UCSD-AML1 (cell line): ENCODE measurements at regions not wholly inside any gene's neighbourhood (a gene's known extent, or its start where the extent isn't known, plus 50 kb on each side); places are given as distances from the start of the nearest gene placed in this dataset.

Experiments
- DNase-seq: peaks from one replicate; lab custom pipeline; 2025; ENCODE audit not compliant: unreplicated experiment; lab: John Stamatoyannopoulos, UW

- no peak for DNase-seq
Measured at GRCh38 chr20:39473536-39473935, 511.4 kb downstream of the DHX35 start.

GRCh38 chr20:39468703-39469102 is 506.6 kb downstream of the DHX35 start:
- no peak for DNase-seq

GRCh38 chr20:39464238-39464637 is 502.1 kb downstream of the DHX35 start:
- no peak for DNase-seq

- no peak for DNase-seq
Measured at GRCh38 chr20:39462416-39462945, 500.3 kb downstream of the DHX35 start.

- DNase-seq, result no peak
Measured at GRCh38 chr20:39458452-39458851, 496.3 kb downstream of the DHX35 start.

DNA sequence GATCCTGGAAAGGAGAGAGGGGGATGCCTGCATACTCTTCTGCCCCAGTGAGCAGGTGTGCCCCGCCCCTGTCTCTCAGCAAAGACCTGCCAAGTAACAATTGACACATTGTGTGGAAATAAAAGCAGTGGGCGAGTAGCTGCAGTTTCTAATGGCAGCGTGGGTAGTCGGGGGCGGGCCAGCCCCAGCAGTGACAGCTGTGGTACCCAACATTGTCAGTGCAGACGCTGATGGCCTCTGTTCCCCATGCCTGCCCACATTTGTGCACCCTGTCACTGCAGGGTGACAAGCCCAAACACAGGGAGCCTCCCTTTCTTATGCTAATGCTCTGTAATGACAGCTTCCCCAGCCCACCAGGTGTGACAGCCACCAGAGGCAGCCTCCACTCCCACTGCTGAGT is 491.7 kb downstream of the DHX35 start:
- no peak for DNase-seq

DNA sequence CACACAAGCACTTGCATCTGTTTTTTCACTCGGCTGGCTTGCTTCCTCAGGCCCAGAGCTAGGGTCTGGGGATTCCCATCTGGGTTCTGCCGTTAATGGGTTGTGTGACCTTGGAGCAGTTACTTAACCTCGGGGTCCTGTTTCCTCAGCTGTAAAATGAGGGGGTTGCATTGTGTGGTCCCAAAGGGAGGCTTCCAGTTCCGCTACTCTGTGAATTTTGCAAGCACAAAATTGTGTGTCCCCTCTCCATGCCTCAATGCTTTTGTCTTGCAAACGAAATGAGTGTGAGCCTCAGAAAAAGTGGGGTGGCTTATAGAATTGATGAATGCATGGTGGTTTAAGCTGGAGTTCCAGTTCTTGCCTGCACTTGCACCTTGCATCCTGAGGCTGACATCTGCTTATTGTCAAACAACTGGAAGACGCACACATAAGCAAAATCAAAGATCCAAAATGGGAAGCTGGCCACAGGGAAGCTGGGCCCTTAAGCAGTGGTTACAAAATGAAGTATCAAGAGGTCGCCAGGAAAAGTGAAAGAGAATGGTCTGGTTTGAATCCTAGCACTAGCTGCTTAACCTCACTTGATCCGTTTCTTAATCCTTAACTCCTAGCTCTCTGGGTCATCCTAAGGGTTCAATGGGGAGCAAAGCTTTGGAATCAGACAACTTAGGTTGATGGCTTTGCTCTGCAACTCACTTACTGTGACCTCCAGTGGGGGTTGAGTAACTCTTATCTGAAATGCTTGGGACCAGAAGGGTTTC is 490.6 kb downstream of the DHX35 start:
- no peak for DNase-seq

GRCh38 chr20:39451386-39451785 is 489.2 kb downstream of the DHX35 start:
- DNase-seq, result no peak

GRCh38 chr20:39446397-39446796 is 484.3 kb downstream of the DHX35 start:
- no peak for DNase-seq

GRCh38 chr20:39445095-39445494 is 483.0 kb downstream of the DHX35 start:
- no peak for DNase-seq

- DNase-seq, result no peak
Measured at GRCh38 chr20:39433466-39433865, 471.3 kb downstream of the DHX35 start.

- DNase-seq, result no peak
Measured at GRCh38 chr20:39431091-39431880, 469.1 kb downstream of the DHX35 start.

GRCh38 chr20:39429726-39430125 is 467.6 kb downstream of the DHX35 start:
- no peak for DNase-seq

DNA sequence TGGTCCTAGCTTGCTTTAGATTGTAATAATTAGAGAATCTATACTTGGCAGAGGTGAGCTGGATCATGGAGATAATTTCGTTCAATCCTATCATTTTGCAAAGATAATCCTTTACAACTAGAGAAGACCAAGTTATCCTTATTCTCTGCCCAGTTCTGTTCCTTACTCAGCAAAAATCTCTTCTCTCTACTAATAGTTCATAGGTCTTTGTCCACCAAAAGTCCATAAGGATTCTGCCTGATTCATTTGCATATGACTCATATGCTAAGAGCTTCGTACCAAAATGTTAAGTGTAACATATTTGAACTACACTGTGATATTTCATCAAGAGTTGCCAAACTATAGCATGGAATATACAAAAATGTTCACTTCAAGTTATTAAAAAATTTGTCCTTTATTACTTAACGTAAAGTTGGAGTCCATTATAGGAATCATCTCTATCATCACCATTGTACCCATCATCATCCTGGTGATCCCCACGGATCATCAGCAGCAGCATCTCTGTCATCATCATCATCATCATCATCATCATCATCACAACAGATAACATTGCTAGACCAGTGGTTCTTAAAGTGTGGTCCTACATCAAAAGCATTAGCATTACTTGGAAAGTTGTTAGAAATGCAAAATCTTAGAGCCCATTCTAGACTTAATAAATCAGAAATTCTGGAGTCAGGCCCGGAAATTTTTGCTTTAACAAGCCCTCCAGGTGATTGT is 463.0 kb downstream of the DHX35 start:
- DNase-seq, result no peak

- no peak for DNase-seq
Measured at GRCh38 chr20:39421571-39422105, 459.5 kb downstream of the DHX35 start.

GRCh38 chr20:39412091-39412490 is 449.9 kb downstream of the DHX35 start:
- DNase-seq, result no peak

DNA sequence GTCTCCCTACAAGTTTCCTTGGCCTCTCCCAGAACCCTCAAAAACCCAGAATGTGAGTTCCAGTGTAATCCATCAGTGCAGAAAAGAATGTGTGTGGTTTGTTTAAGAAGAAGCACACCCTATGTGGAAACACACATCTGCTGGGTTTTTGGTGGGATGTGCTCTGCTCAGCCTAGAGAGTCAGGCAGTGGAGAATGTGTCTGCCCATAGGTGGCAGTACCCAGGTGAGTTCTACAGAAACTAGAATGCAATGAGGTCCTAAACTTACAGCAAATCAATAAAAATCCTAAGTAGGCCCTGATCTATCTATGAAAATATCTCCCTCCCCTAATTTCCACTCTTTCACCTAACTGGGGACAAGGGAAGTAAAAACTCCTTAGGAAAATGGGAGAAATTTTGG is 437.3 kb downstream of the DHX35 start:
- no peak for DNase-seq

DNA sequence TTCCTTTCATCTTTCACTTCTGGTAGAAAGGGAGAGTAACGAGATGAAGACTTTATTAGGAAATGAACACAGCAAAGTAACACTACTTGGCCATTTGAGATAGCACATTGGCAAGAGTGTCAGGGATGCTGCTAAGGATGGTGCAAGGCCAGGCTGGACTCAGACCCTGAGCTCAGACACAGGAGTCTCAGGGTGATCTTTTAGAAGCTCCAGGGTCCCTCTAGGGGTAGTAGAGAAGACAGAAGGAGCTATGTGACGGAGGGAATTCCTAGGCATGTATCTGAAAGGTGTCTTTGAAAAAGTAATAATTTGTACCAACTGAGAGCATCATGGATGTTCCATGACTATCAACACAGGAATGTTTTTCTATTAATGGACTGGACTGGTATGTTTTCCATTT is 436.5 kb downstream of the DHX35 start:
- DNase-seq, result no peak

- DNase-seq, result no peak
Measured at GRCh38 chr20:39397646-39398045, 435.5 kb downstream of the DHX35 start.

DNA sequence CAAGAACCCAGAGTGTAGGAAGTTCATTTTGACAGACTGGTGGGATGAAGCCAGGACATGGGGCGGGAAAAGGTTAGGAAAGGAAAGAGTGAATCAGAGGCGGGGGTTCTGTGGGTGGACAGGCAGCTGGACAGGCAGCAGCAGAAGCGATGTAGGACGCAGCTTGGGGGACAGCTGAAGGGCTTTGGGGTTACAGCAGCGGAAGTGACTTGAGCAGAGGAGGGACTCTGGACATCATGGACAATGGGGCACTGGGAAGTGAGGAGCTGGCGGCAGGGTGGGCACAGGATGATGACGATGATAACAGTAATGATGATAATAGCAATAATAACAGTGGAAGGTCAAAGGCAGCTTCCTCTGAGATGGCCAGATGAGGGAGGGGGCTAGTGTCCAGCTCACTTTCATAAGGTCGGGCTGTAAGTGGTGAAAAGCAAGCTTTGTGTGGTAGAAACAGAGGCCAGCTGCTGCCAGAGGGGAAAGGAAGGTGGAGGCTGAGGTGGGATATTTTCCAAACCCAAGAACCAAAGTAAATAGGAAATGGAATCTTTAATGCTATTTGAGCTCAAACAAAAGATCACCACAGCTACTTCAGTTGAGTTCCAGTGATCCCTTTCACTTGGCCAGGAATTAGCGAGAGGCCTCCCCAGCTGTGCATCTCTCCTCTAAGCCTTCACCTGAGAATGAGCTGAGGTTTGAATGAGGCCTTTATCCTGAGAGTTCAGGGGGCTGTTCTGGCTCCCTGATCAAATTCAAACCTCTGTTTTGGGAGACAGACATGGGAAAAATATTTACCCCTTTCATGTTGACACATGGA is 433.5 kb downstream of the DHX35 start:
- DNase-seq, result no peak
